B cell (primary cell): ENCODE measurements at regions not wholly inside any gene's neighbourhood (a gene's known extent, or its start where the extent isn't known, plus 50 kb on each side); places are given as distances from the start of the nearest gene placed in this dataset.

Source experiments
- CTCF ChIP-seq: fragments of 200-600 bp; IDR thresholded peaks from one replicate; pipeline ENCODE4 v1.8.0; 2022; ENCODE audit warnings: antibody characterized with exemption, mild to moderate bottlenecking
- EZH2 ChIP-seq: IDR thresholded peaks from 2 replicates; pipeline ENCODE4 v1.6.1; 2012; ENCODE audit warnings: borderline replicate concordance, low read depth, mild to moderate bottlenecking, moderate library complexity, low read length; ENCODE audit not compliant: insufficient read depth, poor library complexity, severe bottlenecking

- TF ChIP-seq EZH2 (no peak), CTCF (no peak)
These were observed 233.6 kb upstream of the THSD7B start for GRCh38 chr2:136531731-136532130.
